ENCODE measurements at regions not wholly inside any gene's neighbourhood (a gene's known extent, or its start where the extent isn't known, plus 50 kb on each side); places are given as distances from the start of the nearest gene placed in this dataset.

- TF ChIP-seq EZH2 (IDR thresholded peaks at IDR 0.05) (no peak), POLR2AphosphoS5 (IDR thresholded peaks at IDR 0.05; ENCODE audit: borderline replicate concordance, low read depth, low read length) (no peak)
These were observed 237.1 kb upstream of the PCSK5 start for GRCh38 chr9:75653335-75653734.
